CD8-positive, alpha-beta memory T cell (primary cell): ENCODE measurements at regions not wholly inside any gene's neighbourhood (a gene's known extent, or its start where the extent isn't known, plus 50 kb on each side); places are given as distances from the start of the nearest gene placed in this dataset.
"Not testable (repeated sequence)": the region's sequence is repeated elsewhere in the genome, so short reads cannot be mapped to it uniquely, and the experiment has no call there.

Experiments
- CTCF ChIA-PET: fragments of 350-600 bp; sonication (Branson Sonifier 250); formaldehyde crosslinking; loops from one replicate; lab custom pipeline; 2021; ENCODE audit warnings: antibody characterized with exemption; lab: Charles Lee
- POLR2A ChIA-PET: fragments of 350-600 bp; sonication (Branson Sonifier 250); formaldehyde crosslinking; loops from one replicate; lab custom pipeline; 2021; ENCODE audit warnings: antibody characterized with exemption; lab: Charles Lee
- DNase-seq, 5 donors: peaks; one replicate each; pipeline versions ENCODE4 v3.0.0 to v3.0.0-alpha.2; 2020 to 2022; ENCODE audit warnings: mixed read lengths in 1 of 5
- H3K27ac ChIP-seq: one replicate; pipeline ENCODE4 v1.7.0; 2013; ENCODE audit warnings: low read depth, mild to moderate bottlenecking, low read length, moderate library complexity
- H3K27me3 ChIP-seq: 2 replicates; pipeline ENCODE4 v1.7.0; 2013; ENCODE audit warnings: low read length, mild to moderate bottlenecking; ENCODE audit not compliant: insufficient read depth, poor library complexity, severe bottlenecking
- H3K36me3 ChIP-seq: 2 replicates; pipeline ENCODE4 v1.7.0; 2013; ENCODE audit warnings: mild to moderate bottlenecking, low read length, moderate library complexity; ENCODE audit not compliant: insufficient read depth
- H3K4me1 ChIP-seq: 2 replicates; pipeline ENCODE4 v1.7.0; 2013; ENCODE audit warnings: mild to moderate bottlenecking, low read length, moderate library complexity; ENCODE audit not compliant: insufficient read depth
- H3K4me3 ChIP-seq: 2 replicates; pipeline ENCODE4 v1.7.0; 2013; ENCODE audit warnings: mild to moderate bottlenecking, low read length
- H3K9me3 ChIP-seq: 2 replicates; pipeline ENCODE4 v1.7.0; 2013; ENCODE audit warnings: mild to moderate bottlenecking, low read length
- H3K27ac Mint-ChIP-seq, 8 donors: one replicate each; pipeline ENCODE4 v1.8.0; 2020 to 2021; ENCODE audit warnings: mixed read lengths in 8 of 8, mild to moderate bottlenecking in 6 of 8, inconsistent platforms in 3 of 8, moderate library complexity in 3 of 8
- H3K27me3 Mint-ChIP-seq, 2 donors: one replicate each; pipeline ENCODE4 v1.8.0; 2020 to 2021; ENCODE audit warnings: mixed read lengths in 2 of 2, mild to moderate bottlenecking in 1 of 2, moderate library complexity in 1 of 2
- H3K36me3 Mint-ChIP-seq, 3 donors: one replicate each; pipeline ENCODE4 v1.8.0; 2020 to 2021; ENCODE audit warnings: mixed read lengths in 3 of 3, inconsistent platforms in 1 of 3, mild to moderate bottlenecking in 1 of 3
- H3K4me1 Mint-ChIP-seq, 3 donors: one replicate each; pipeline ENCODE4 v1.8.0; 2020 to 2021; ENCODE audit warnings: mixed read lengths in 3 of 3, inconsistent platforms in 1 of 3, mild to moderate bottlenecking in 1 of 3
- H3K4me3 Mint-ChIP-seq, 7 donors: one replicate each; pipeline ENCODE4 v1.8.0; 2020 to 2021; ENCODE audit warnings: mixed read lengths in 7 of 7, mild to moderate bottlenecking in 6 of 7, moderate library complexity in 4 of 7, inconsistent platforms in 2 of 7
- H3K9me3 Mint-ChIP-seq, 5 donors: one replicate each; pipeline ENCODE4 v1.8.0; 2020 to 2022; ENCODE audit warnings: mixed read lengths in 5 of 5, mild to moderate bottlenecking in 3 of 5, moderate library complexity in 2 of 5, inconsistent platforms in 1 of 5

GRCh38 chr5:92050970-92051369 lies 667.9 kb upstream of the ARRDC3 start:
- Histone ChIP-seq H3K36me3 (no peaks in the 10 kb centered on the region), H3K27ac (no peak overlapping the region), H3K27me3 (no peaks in the 10 kb centered on the region), H3K9me3 (no peaks in the 10 kb centered on the region), H3K4me1 (no peaks in the 10 kb centered on the region), H3K4me3 (no peak overlapping the region)
- ChIA-PET CTCF (no interaction called here), POLR2A (no interaction called here)
- no peaks in the 10 kb centered on the region for H3K4me1 Mint-ChIP-seq
- peaks cover 3 to 22% (median 5%) of the 10 kb centered on the region in 5 donors for H3K9me3 Mint-ChIP-seq
- H3K27ac Mint-ChIP-seq = no peak overlapping the region
- no peak overlapping the region for H3K4me3 Mint-ChIP-seq
- no peaks in the 10 kb centered on the region for H3K36me3 Mint-ChIP-seq
- no peaks in the 10 kb centered on the region for H3K27me3 Mint-ChIP-seq
- no peak for DNase-seq

GRCh38 chr5:92041911-92042660 lies 659.0 kb upstream of the ARRDC3 start:
- H3K4me1 Mint-ChIP-seq = no peaks in the 10 kb centered on the region
- Histone ChIP-seq H3K9me3 (no peaks in the 10 kb centered on the region), H3K4me1 (no peaks in the 10 kb centered on the region), H3K4me3 (no peak overlapping the region), H3K27me3 (no peaks in the 10 kb centered on the region), H3K27ac (no peak overlapping the region), H3K36me3 (no peaks in the 10 kb centered on the region)
- H3K27me3 Mint-ChIP-seq = no peaks in the 10 kb centered on the region
- no peaks in the 10 kb centered on the region for H3K36me3 Mint-ChIP-seq
- no peak for DNase-seq
- H3K4me3 Mint-ChIP-seq = no peak overlapping the region
- POLR2A ChIA-PET = no interaction called here
- CTCF ChIA-PET = no interaction called here
- no peak overlapping the region for H3K27ac Mint-ChIP-seq
- H3K9me3 Mint-ChIP-seq = peaks cover 0 to 22% (median under 1%) of the 10 kb centered on the region in 5 donors

- peaks cover 0 to 22% (median 0%) of the 10 kb centered on the region in 5 donors for H3K9me3 Mint-ChIP-seq
- no peaks in the 10 kb centered on the region for H3K36me3 Mint-ChIP-seq
- POLR2A ChIA-PET = no interaction called here
- no peak for DNase-seq
- Histone ChIP-seq H3K4me3 (no peak overlapping the region), H3K27ac (no peak overlapping the region), H3K9me3 (no peaks in the 10 kb centered on the region), H3K4me1 (no peaks in the 10 kb centered on the region), H3K27me3 (no peaks in the 10 kb centered on the region), H3K36me3 (no peaks in the 10 kb centered on the region)
- no peaks in the 10 kb centered on the region for H3K4me1 Mint-ChIP-seq
- no peak overlapping the region for H3K27ac Mint-ChIP-seq
- H3K27me3 Mint-ChIP-seq = no peaks in the 10 kb centered on the region
- CTCF ChIA-PET = no interaction called here
- H3K4me3 Mint-ChIP-seq = no peak overlapping the region
Observed at GRCh38 chr5:92041206-92041605, 658.1 kb upstream of the ARRDC3 start.

- CTCF ChIA-PET, H3K9me3 ChIP-seq: not testable (repeated sequence)
Observed at GRCh38 chr5:92029792-92030191, 646.7 kb upstream of the ARRDC3 start.

GRCh38 chr5:92023555-92023954 lies 640.4 kb upstream of the ARRDC3 start:
- DNase-seq = no peak
- no peak overlapping the region for H3K27ac Mint-ChIP-seq
- no peak overlapping the region for H3K4me3 Mint-ChIP-seq
- CTCF ChIA-PET = no interaction called here
- H3K36me3 Mint-ChIP-seq = no peaks in the 10 kb centered on the region
- Histone ChIP-seq H3K4me3 (no peak overlapping the region), H3K27me3 (no peaks in the 10 kb centered on the region), H3K27ac (no peak overlapping the region), H3K36me3 (no peaks in the 10 kb centered on the region), H3K4me1 (no peaks in the 10 kb centered on the region), H3K9me3 (no peaks in the 10 kb centered on the region)
- POLR2A ChIA-PET = no interaction called here
- no peaks in the 10 kb centered on the region for H3K4me1 Mint-ChIP-seq
- H3K9me3 Mint-ChIP-seq = peaks cover 0 to 9% (median 0%) of the 10 kb centered on the region in 5 donors
- H3K27me3 Mint-ChIP-seq = no peaks in the 10 kb centered on the region

More at GRCh38 chr5:92029792-92030191, 646.7 kb upstream of the ARRDC3 start:
- H3K36me3 Mint-ChIP-seq, POLR2A ChIA-PET, H3K27me3 ChIP-seq, H3K27ac ChIP-seq, H3K9me3 Mint-ChIP-seq, H3K36me3 ChIP-seq, H3K4me3 Mint-ChIP-seq, H3K4me1 ChIP-seq, DNase-seq, H3K4me1 Mint-ChIP-seq, H3K4me3 ChIP-seq, H3K27ac Mint-ChIP-seq, H3K27me3 Mint-ChIP-seq: not testable (repeated sequence)

- CTCF ChIA-PET = no interaction called here
- no peak for DNase-seq
- no peak overlapping the region for H3K27ac ChIP-seq
- Mint-ChIP-seq H3K4me1 (no peaks in the 10 kb centered on the region), H3K9me3 (peaks cover 0 to 9% (median 0%) of the 10 kb centered on the region in 5 donors), H3K27ac (no peak overlapping the region), H3K27me3 (no peaks in the 10 kb centered on the region), H3K36me3 (no peaks in the 10 kb centered on the region), H3K4me3 (no peak overlapping the region)
- POLR2A ChIA-PET = no interaction called here
- no peaks in the 10 kb centered on the region for H3K27me3 ChIP-seq
- no peaks in the 10 kb centered on the region for H3K36me3 ChIP-seq
- no peaks in the 10 kb centered on the region for H3K9me3 ChIP-seq
- no peak overlapping the region for H3K4me3 ChIP-seq
- no peaks in the 10 kb centered on the region for H3K4me1 ChIP-seq
Observed at GRCh38 chr5:92023141-92023471, 640.0 kb upstream of the ARRDC3 start.

- peaks cover 0 to 9% (median 0%) of the 10 kb centered on the region in 5 donors for H3K9me3 Mint-ChIP-seq
- no peak overlapping the region for H3K4me3 Mint-ChIP-seq
- Histone ChIP-seq H3K36me3 (no peaks in the 10 kb centered on the region), H3K27me3 (no peaks in the 10 kb centered on the region), H3K4me1 (no peaks in the 10 kb centered on the region), H3K4me3 (no peak overlapping the region), H3K27ac (no peak overlapping the region), H3K9me3 (no peaks in the 10 kb centered on the region)
- ChIA-PET POLR2A (no interaction called here), CTCF (no interaction called here)
- no peak for DNase-seq
- H3K27me3 Mint-ChIP-seq = no peaks in the 10 kb centered on the region
- no peaks in the 10 kb centered on the region for H3K36me3 Mint-ChIP-seq
- no peaks in the 10 kb centered on the region for H3K4me1 Mint-ChIP-seq
- H3K27ac Mint-ChIP-seq = no peak overlapping the region
Observed at GRCh38 chr5:92022415-92023140, 639.5 kb upstream of the ARRDC3 start.

- Histone ChIP-seq H3K9me3 (no peaks in the 10 kb centered on the region), H3K27me3 (no peaks in the 10 kb centered on the region), H3K4me3 (no peak overlapping the region), H3K27ac (no peak overlapping the region), H3K4me1 (no peaks in the 10 kb centered on the region), H3K36me3 (no peaks in the 10 kb centered on the region)
- no peaks in the 10 kb centered on the region for H3K36me3 Mint-ChIP-seq
- H3K4me1 Mint-ChIP-seq = no peaks in the 10 kb centered on the region
- no peak overlapping the region for H3K4me3 Mint-ChIP-seq
- CTCF ChIA-PET = no interaction called here
- no peak for DNase-seq
- peaks cover 0 to 14% (median 0%) of the 10 kb centered on the region in 5 donors for H3K9me3 Mint-ChIP-seq
- POLR2A ChIA-PET = no interaction called here
- no peaks in the 10 kb centered on the region for H3K27me3 Mint-ChIP-seq
- no peak overlapping the region for H3K27ac Mint-ChIP-seq
Observed at GRCh38 chr5:92019376-92019990, 636.4 kb upstream of the ARRDC3 start.
